Upper lobe of left lung (tissue), 4 donors: ENCODE measurements at regions not wholly inside any gene's neighbourhood (a gene's known extent, or its start where the extent isn't known, plus 50 kb on each side); places are given as distances from the start of the nearest gene placed in this dataset.

Experiments used
- CTCF ChIP-seq, 6 experiments: fragments of 450-650 bp in 4 of 6; fragments of 200-600 bp in 2 of 6; sonication (generic) in 2 of 6; IDR thresholded peaks; one replicate each; pipeline ENCODE4 v1.5.1; 2016 to 2019; ENCODE audit warnings: antibody characterized with exemption in 6 of 6
- EP300 ChIP-seq, 4 donors: sonication (generic); formaldehyde crosslinking; IDR thresholded peaks; one replicate each; pipeline ENCODE4 v1.5.1; 2017; ENCODE audit warnings: antibody characterized with exemption in 4 of 4, control low read depth in 2 of 4
- POLR2A ChIP-seq, 4 donors: fragments of 450-650 bp; IDR thresholded peaks; one replicate each; pipeline ENCODE4 v1.5.1; 2016 to 2017; ENCODE audit warnings: antibody characterized with exemption in 4 of 4, mild to moderate bottlenecking in 2 of 4
- POLR2AphosphoS5 ChIP-seq, 2 donors: sonication (generic); formaldehyde crosslinking; IDR thresholded peaks; one replicate each; pipeline ENCODE4 v1.5.1; 2017; ENCODE audit warnings: antibody characterized with exemption in 2 of 2

- no peak for TF ChIP-seq CTCF (IDR thresholded peaks at IDR 0.05)
- TF ChIP-seq POLR2A (IDR thresholded peaks at IDR 0.05): no peak
- no peak for TF ChIP-seq POLR2AphosphoS5 (IDR thresholded peaks at IDR 0.05)
- no peak for TF ChIP-seq EP300 (IDR thresholded peaks at IDR 0.05)
These were observed 162.3 kb downstream of the BMP7 start for GRCh38 chr20:57104113-57104512.
